ENCODE measurements at regions not wholly inside any gene's neighbourhood (a gene's known extent, or its start where the extent isn't known, plus 50 kb on each side); places are given as distances from the start of the nearest gene placed in this dataset.
"Not testable (repeated sequence)": the region's sequence is repeated elsewhere in the genome, so short reads cannot be mapped to it uniquely, and the experiment has no call there.

GRCh38 chr15:96053031-96053780 lies 277.3 kb upstream of the NR2F2 start:
- no peak for DNase-seq

- no peak for DNase-seq
Observed at GRCh38 chr15:96053781-96054428, 276.6 kb upstream of the NR2F2 start.

GRCh38 chr15:96054621-96055020 lies 275.9 kb upstream of the NR2F2 start:
- no peak for DNase-seq

GRCh38 chr15:96058103-96058851 lies 272.2 kb upstream of the NR2F2 start:
- DNase-seq, result peak; percentile 16 to 19

- not testable (repeated sequence) for DNase-seq
Observed at GRCh38 chr15:96058852-96059103, 271.7 kb upstream of the NR2F2 start.

GRCh38 chr15:96060591-96060990 lies 269.9 kb upstream of the NR2F2 start:
- DNase-seq, result not testable (repeated sequence)

GRCh38 chr15:96064351-96064756 lies 266.1 kb upstream of the NR2F2 start:
- no peak for DNase-seq

- no peak for DNase-seq
Observed at GRCh38 chr15:96066126-96066525, 264.4 kb upstream of the NR2F2 start.

GRCh38 chr15:96066852-96067495 lies 263.5 kb upstream of the NR2F2 start:
- DNase-seq, result peak; percentile 91 to 95

GRCh38 chr15:96067677-96068076 lies 262.8 kb upstream of the NR2F2 start:
- no peak for DNase-seq

- no peak for DNase-seq
Observed at GRCh38 chr15:96068897-96069296, 261.6 kb upstream of the NR2F2 start.

GRCh38 chr15:96070636-96071035 lies 259.9 kb upstream of the NR2F2 start:
- DNase-seq, result no peak

- no peak for DNase-seq
Observed at GRCh38 chr15:96072821-96073220, 257.7 kb upstream of the NR2F2 start.

GRCh38 chr15:96073908-96074307 lies 256.6 kb upstream of the NR2F2 start:
- no peak for DNase-seq

- no peak for DNase-seq
Observed at GRCh38 chr15:96075895-96076294, 254.6 kb upstream of the NR2F2 start.

- DNase-seq, result no peak
Observed at GRCh38 chr15:96076350-96076749, 254.2 kb upstream of the NR2F2 start.

GRCh38 chr15:96079041-96079440 lies 251.5 kb upstream of the NR2F2 start:
- DNase-seq, result no peak

GRCh38 chr15:96079882-96080281 lies 250.6 kb upstream of the NR2F2 start:
- no peak for DNase-seq

- DNase-seq, result no peak
Observed at GRCh38 chr15:96086164-96086563, 244.3 kb upstream of the NR2F2 start.

GRCh38 chr15:96087180-96087884 lies 243.2 kb upstream of the NR2F2 start:
- no peak for DNase-seq

GRCh38 chr15:96088650-96089049 lies 241.8 kb upstream of the NR2F2 start:
- no peak for DNase-seq

GRCh38 chr15:96089405-96090058 lies 241.0 kb upstream of the NR2F2 start:
- DNase-seq, result no peak

Measured in AML-193 (cell line).